A549 (cell line): ENCODE measurements at regions not wholly inside any gene's neighbourhood (a gene's known extent, or its start where the extent isn't known, plus 50 kb on each side); places are given as distances from the start of the nearest gene placed in this dataset.

ENCODE experiments used
- CBX8 ChIP-seq: fragments of 200-600 bp; sonication (generic); IDR thresholded peaks from 2 replicates; pipeline ENCODE4 v1.6.1; 2016
- CTCF ChIP-seq: fragments of >200 bp; sonication (Bioruptor Twin); formaldehyde crosslinking; IDR thresholded peaks from 3 replicates; pipeline ENCODE4 v1.5.1; 2016
- FOSL2 ChIP-seq, 2 experiments: fragments of 450-650 bp in 1 of 2; fragments of >200 bp in 1 of 2; sonication (Bioruptor Twin) in 1 of 2; formaldehyde crosslinking; IDR thresholded peaks; 2 replicates each; pipeline versions ENCODE4 v1.5.0 to v1.6.1; 2016 to 2020; ENCODE audit warnings: mild to moderate bottlenecking in 1 of 2, moderate library complexity in 1 of 2
- HDAC2 ChIP-seq: fragments of 200-600 bp; sonication (generic); IDR thresholded peaks from 2 replicates; pipeline ENCODE4 v1.6.1; 2016
- REST ChIP-seq: fragments of 200-600 bp; sonication (generic); IDR thresholded peaks from 2 replicates; pipeline ENCODE4 v1.6.1; 2016; ENCODE audit warnings: antibody characterized with exemption, mild to moderate bottlenecking, moderate library complexity
- USF2 ChIP-seq: fragments of 450-650 bp; IDR thresholded peaks from 2 replicates; pipeline ENCODE4 v1.6.1; 2014; ENCODE audit warnings: antibody characterized with exemption

- no peak for TF ChIP-seq REST
- TF ChIP-seq CBX8: no peak
- no peak for TF ChIP-seq USF2
- no peak for TF ChIP-seq HDAC2
- TF ChIP-seq CTCF: no peak
- TF ChIP-seq FOSL2 (IDR thresholded peaks at IDR 0.05): no peak
- TF ChIP-seq FOSL2 (CRISPR knock-in tag; IDR thresholded peaks at IDR 0.05): no peak
Observed at GRCh38 chr17:62910277-62910676, 55.8 kb upstream of the TANC2 start.
